ENCODE measurements at regions not wholly inside any gene's neighbourhood (a gene's known extent, or its start where the extent isn't known, plus 50 kb on each side); places are given as distances from the start of the nearest gene placed in this dataset.
"Not testable (repeated sequence)": the region's sequence is repeated elsewhere in the genome, so short reads cannot be mapped to it uniquely, and the experiment has no call there.

DNA sequence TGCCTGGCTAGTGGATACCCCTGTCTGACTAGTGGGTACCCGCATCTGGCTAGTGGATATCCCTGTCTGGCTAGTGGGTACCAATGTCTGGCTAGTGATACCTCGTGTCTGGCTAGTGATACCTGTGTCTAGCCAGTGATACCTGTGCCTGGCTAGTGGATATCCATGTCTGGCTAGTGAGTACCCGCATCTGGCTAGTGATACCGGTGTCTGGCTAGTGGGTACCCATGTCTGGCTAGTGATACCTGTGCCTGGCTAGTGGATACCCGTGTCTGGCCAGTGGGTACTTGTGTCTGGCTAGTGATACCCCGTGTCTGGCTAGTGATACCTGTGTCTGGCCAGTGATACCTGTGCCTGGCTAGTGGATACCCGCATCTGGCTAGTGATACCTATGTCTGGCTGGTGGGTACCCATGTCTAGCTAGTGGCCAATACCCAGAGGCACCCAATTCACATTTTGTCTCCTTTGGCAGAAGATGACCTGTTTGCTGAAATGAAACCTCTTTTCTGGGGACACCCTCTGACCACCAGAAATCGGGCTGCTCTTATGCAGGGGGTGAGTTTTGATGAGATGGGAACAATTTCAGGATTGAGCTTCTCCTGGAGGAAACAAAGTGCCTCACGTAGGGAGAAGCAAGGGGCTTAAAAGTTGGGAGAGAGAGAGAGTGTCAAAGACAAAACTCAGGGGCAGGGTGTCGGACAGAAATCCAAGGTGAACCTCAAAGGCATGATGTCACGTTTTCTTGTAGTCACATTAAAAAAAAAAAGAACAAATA lies 63.4 kb downstream of the SMIM38 start:
- CTCF ChIA-PET: no interaction called here
- TF ChIP-seq CTCF (IDR thresholded peaks at IDR 0.05; ENCODE audit: control extremely low read depth, extremely low read depth, low read depth, missing control alignments): no peak
- POLR2A ChIA-PET: no interaction called here
- no peak for DNase-seq (ENCODE audit: extremely low spot score)

DNA sequence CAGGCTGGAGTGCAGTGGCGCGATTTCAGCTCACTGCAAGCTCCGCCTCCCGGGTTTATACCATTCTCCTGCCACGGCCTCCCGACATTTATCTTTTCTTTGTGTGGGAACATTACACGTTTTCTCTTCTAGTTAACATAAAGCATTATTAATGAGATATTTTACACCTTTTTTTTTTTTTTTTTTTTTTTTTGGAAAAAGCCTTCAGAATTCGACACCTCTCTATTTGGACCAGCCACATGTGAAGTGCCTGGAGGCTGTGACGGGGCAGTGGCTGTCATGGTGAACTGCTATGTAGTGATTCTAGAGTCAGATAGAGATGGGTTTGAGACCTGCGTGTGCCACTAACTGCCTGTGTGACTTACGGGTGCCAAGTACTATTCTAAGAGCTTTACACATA lies 64.3 kb downstream of the SMIM38 start:
- no peak for TF ChIP-seq CTCF (IDR thresholded peaks at IDR 0.05; ENCODE audit: control extremely low read depth, extremely low read depth, low read depth, missing control alignments)
- CTCF ChIA-PET: no interaction called here
- POLR2A ChIA-PET: no interaction called here
- no peak for DNase-seq (ENCODE audit: extremely low spot score)

GRCh38 chr11:69220561-69221051 lies 64.9 kb downstream of the SMIM38 start:
- DNase-seq (ENCODE audit: extremely low spot score): no peak
- TF ChIP-seq CTCF (IDR thresholded peaks at IDR 0.05; ENCODE audit: control extremely low read depth, extremely low read depth, low read depth, missing control alignments): no peak
- POLR2A ChIA-PET: no interaction called here
- CTCF ChIA-PET: no interaction called here

GRCh38 chr11:69221086-69221485 lies 65.4 kb downstream of the SMIM38 start:
- CTCF ChIA-PET: no interaction called here
- POLR2A ChIA-PET: no interaction called here
- TF ChIP-seq CTCF (IDR thresholded peaks at IDR 0.05; ENCODE audit: control extremely low read depth, extremely low read depth, low read depth, missing control alignments): no peak
- no peak for DNase-seq (ENCODE audit: extremely low spot score)

DNA sequence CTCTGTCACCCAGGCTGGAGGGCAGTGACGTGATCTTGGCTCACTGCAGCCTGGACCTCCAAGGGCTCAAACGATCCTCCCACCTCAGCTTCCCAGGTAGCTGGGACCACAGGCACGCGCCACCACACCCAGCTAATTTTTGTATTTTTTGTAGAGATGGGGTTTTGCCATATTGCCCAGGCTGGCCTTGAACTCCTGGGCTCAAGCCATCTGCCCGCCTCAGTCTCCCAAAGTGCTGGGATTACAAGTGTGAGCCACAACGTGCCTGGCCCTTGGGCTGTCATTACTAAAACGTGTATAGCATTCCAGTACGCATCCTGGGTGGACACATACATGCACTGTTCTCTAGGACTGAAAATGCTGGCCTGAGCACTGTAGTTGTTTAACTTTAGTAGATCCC lies 65.9 kb downstream of the SMIM38 start:
- CTCF ChIA-PET; DNase-seq (ENCODE audit: extremely low spot score); POLR2A ChIA-PET: not testable (repeated sequence)

- TF ChIP-seq CTCF (IDR thresholded peaks at IDR 0.05; ENCODE audit: control extremely low read depth, extremely low read depth, low read depth, missing control alignments): no peak
- no peak for DNase-seq (ENCODE audit: extremely low spot score)
- POLR2A ChIA-PET: no interaction called here
- CTCF ChIA-PET: no interaction called here
Observed at GRCh38 chr11:69227271-69227670, 66.7 kb upstream of the MYEOV start.

DNA sequence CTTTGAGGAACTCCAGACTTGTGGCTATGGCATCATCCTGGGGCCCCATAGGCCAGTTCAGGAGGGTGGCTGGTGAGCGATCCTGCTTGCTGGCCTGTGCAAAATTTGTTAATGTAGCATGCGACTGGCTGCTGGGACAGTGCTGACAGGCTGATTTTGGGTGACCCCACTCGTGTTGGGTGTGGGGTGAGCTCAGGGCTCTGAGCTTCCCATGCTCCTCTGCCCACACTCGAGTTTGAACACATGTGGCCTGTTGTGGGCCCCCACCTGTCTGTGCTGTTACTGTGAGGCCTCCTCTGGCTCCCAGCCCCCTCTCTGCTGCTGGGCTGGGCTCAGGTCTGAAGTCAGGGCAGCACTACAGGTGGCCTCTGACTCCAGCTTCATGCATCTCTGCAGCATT lies 64.4 kb upstream of the MYEOV start:
- TF ChIP-seq CTCF (IDR thresholded peaks at IDR 0.05; ENCODE audit: control extremely low read depth, extremely low read depth, low read depth, missing control alignments): no peak
- POLR2A ChIA-PET: no interaction called here
- CTCF ChIA-PET: interaction anchor here (2.2 kb wide), 1 partner anchor 12 kb away, joined by 7 read pairs; no protein-coding TSS in a partner anchor
- no peak for DNase-seq (ENCODE audit: extremely low spot score)
